Esophagus squamous epithelium (tissue), 5 donors: ENCODE measurements at regions not wholly inside any gene's neighbourhood (a gene's known extent, or its start where the extent isn't known, plus 50 kb on each side); places are given as distances from the start of the nearest gene placed in this dataset.

Source experiments
- DNase-seq: peaks from one replicate; lab custom pipeline; 2025; lab: John Stamatoyannopoulos, UW
- H3K27ac ChIP-seq, 4 donors: fragments of 200-600 bp; sonication (generic); one replicate each; pipeline ENCODE4 v1.5.1; 2016 to 2019; ENCODE audit warnings: mild to moderate bottlenecking in 1 of 4
- H3K27me3 ChIP-seq, 4 donors: fragments of 200-600 bp; sonication (generic); 1 replicate in 3 of 4; 2 replicates in 1 of 4; pipeline versions ENCODE4 v1.5.1 to v1.6.0; 2017 to 2021; ENCODE audit warnings: antibody characterized with exemption in 1 of 4
- H3K36me3 ChIP-seq, 3 donors: fragments of 200-600 bp; sonication (generic); one replicate each; pipeline ENCODE4 v1.5.1; 2016 to 2019
- H3K4me1 ChIP-seq, 3 donors: fragments of 200-600 bp; sonication (generic); one replicate each; pipeline ENCODE4 v1.5.1; 2017 to 2019
- H3K4me3 ChIP-seq, 4 donors: fragments of 200-600 bp; sonication (generic); 1 replicate in 3 of 4; 2 replicates in 1 of 4; pipeline ENCODE4 v1.5.1; 2016 to 2019; ENCODE audit warnings: mild to moderate bottlenecking in 2 of 4, moderate library complexity in 1 of 4
- H3K9me3 ChIP-seq, 3 donors: fragments of 200-600 bp; sonication (generic); one replicate each; pipeline ENCODE4 v1.5.1; 2016 to 2019
- POLR2A ChIP-seq, 4 donors: fragments of 450-650 bp; IDR thresholded peaks; one replicate each; pipeline ENCODE4 v1.6.1; 2017; ENCODE audit warnings: antibody characterized with exemption in 4 of 4, mild to moderate bottlenecking in 4 of 4, moderate library complexity in 3 of 4
- WGBS, 2 donors: methylation state at CpG; one replicate each; pipeline ENCODE4 v1.1.5; 2018; 5-methylcytosine and 5-hydroxymethylcytosine counted together
- intact Hi-C: fragments of 100-400 bp; cut with DNase I; formaldehyde crosslinking; loops from one replicate; pipeline ENCODE4 v1.15.0; 2022
- TF ChIP-seq, protein P1 (sequence below), 6 experiments: fragments of 450-650 bp in 4 of 6; fragments of 200-600 bp in 2 of 6; sonication (generic) in 2 of 6; IDR thresholded peaks; one replicate each; pipeline ENCODE4 v1.5.1; 2016 to 2019; ENCODE audit warnings: antibody characterized with exemption in 6 of 6, mild to moderate bottlenecking in 4 of 6, moderate library complexity in 4 of 6
- donor health status: DM: yes; HTN: yes; CAD: no.

DNA sequence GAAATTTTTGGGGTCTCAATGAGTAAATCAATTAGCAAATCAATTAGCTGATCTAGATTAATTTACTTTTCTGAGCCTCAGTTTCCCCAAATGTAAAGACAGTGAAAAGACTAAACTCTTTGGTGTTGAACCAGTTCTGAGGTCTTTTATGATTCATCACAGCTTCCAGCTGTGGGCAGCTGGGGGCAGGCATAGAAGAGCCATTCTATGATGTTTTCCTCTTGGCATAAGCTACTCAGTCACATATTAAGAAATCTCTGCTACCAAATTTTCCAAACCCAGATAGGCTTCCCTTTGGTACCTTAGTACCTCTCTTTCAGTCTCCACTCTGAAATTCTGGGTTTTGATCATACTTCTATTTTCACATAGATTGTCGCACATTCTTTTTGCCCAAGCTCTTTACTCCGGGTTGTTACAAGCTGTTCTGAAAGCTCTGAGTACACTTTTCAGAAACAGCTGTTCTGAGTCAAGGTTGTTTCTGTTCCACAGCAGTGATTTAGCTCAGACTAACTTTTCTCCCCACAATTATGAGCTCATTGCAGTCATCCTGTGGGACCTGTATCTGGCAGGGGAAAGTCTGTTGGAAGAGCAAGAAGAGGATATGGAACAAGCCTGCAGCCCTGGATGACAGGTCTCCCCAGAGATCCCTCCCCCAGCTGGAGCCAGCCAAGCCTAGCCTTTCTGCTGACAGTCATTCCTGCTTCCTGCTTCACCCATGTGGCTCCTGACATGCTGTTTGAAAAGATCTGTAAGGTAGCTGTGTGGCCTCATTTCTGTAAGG lies 599.6 kb upstream of the GHITM start:
- peak overlapping the region in 1 of 4 donors; percentile 51 for H3K27ac ChIP-seq
- intact Hi-C loops = no loop called here
- no peaks in the 10 kb centered on the region for H3K27me3 ChIP-seq
- no peak for TF ChIP-seq POLR2A (IDR thresholded peaks at IDR 0.05)
- TF ChIP-seq, protein P1, sequence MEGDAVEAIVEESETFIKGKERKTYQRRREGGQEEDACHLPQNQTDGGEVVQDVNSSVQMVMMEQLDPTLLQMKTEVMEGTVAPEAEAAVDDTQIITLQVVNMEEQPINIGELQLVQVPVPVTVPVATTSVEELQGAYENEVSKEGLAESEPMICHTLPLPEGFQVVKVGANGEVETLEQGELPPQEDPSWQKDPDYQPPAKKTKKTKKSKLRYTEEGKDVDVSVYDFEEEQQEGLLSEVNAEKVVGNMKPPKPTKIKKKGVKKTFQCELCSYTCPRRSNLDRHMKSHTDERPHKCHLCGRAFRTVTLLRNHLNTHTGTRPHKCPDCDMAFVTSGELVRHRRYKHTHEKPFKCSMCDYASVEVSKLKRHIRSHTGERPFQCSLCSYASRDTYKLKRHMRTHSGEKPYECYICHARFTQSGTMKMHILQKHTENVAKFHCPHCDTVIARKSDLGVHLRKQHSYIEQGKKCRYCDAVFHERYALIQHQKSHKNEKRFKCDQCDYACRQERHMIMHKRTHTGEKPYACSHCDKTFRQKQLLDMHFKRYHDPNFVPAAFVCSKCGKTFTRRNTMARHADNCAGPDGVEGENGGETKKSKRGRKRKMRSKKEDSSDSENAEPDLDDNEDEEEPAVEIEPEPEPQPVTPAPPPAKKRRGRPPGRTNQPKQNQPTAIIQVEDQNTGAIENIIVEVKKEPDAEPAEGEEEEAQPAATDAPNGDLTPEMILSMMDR (IDR thresholded peaks at IDR 0.05) = no peak
- H3K36me3 ChIP-seq = no peaks in the 10 kb centered on the region
- no peak for DNase-seq
- no peak overlapping the region for H3K4me3 ChIP-seq
- H3K4me1 ChIP-seq = peaks cover 0 to 20% (median 0%) of the 10 kb centered on the region in 3 donors
- no peaks in the 10 kb centered on the region for H3K9me3 ChIP-seq
- WGBS, 2 donors = 58 to 64% methylated on average over 2 of the region's 2 CpGs

DNA sequence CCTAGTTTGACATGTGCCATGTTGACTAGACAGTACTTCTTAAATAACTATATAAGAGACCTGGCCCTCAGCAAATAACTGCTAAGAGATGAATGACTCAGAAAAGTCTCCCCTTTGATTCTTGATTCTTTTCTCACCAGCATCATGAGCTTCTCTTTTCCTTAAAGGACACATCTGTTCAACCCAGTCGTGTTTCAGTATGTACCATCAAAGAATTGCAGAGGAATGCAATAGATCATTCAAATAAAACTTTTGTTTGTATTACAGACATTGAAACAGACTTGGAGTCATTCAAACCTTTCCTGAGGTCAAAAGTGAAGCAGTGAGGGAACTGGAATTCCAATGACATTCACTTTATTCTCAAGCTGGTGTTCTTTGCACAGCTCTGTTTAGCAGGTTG lies 598.3 kb upstream of the GHITM start:
- no peaks in the 10 kb centered on the region for H3K36me3 ChIP-seq
- no peak for DNase-seq
- intact Hi-C loops = no loop called here
- H3K9me3 ChIP-seq = no peaks in the 10 kb centered on the region
- WGBS, 2 donors = 0 to 24% methylated on average over 1 of the region's 1 CpG
- H3K4me3 ChIP-seq = no peak overlapping the region
- no peak overlapping the region for H3K27ac ChIP-seq
- H3K4me1 ChIP-seq = peaks cover 0 to 26% (median 0%) of the 10 kb centered on the region in 3 donors
- no peaks in the 10 kb centered on the region for H3K27me3 ChIP-seq
- no peak for TF ChIP-seq POLR2A (IDR thresholded peaks at IDR 0.05)
- TF ChIP-seq, protein P1 (IDR thresholded peaks at IDR 0.05) = no peak

DNA sequence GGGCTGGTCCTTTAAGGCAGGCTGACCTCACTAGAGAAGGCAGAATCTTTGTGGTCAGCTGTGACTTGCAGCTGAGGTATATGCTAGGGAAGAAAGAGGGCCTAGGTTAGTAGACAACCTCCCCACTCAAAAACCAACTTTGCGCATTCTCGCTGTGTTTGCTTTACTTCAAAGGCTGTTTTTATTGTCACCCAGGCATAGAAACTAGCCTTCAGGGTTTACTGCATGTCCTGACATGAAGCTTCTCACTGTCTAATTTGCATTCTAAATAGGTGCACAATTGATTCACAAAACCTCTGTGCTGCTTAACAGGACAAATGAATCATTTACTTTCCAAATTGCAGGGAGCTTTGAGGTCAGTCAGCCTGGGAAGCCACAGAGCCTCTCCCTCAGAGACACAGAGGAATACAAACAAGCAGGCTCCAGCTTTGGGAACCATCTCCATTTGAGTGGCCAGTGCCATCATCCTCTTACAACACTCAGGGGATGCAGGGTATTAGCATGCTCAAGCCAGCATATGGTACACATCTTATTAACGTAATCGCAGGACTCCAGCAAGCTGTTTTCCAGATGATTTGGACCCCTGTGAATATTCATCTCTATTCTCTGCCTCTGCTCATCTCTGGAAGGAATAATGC lies 596.4 kb upstream of the GHITM start:
- H3K36me3 ChIP-seq = no peaks in the 10 kb centered on the region
- peaks cover 0 to 31% (median 0%) of the 10 kb centered on the region in 3 donors for H3K4me1 ChIP-seq
- no peak overlapping the region for H3K4me3 ChIP-seq
- no peaks in the 10 kb centered on the region for H3K9me3 ChIP-seq
- 56 to 70% methylated on average over 4 of the region's 4 CpGs for WGBS, 2 donors
- DNase-seq = no peak
- H3K27ac ChIP-seq = peak overlapping the region in 1 of 4 donors; percentile 49
- H3K27me3 ChIP-seq = no peaks in the 10 kb centered on the region
- intact Hi-C loops = no loop called here
- TF ChIP-seq POLR2A (IDR thresholded peaks at IDR 0.05) = no peak
- TF ChIP-seq, protein P1 (IDR thresholded peaks at IDR 0.05) = no peak

DNA sequence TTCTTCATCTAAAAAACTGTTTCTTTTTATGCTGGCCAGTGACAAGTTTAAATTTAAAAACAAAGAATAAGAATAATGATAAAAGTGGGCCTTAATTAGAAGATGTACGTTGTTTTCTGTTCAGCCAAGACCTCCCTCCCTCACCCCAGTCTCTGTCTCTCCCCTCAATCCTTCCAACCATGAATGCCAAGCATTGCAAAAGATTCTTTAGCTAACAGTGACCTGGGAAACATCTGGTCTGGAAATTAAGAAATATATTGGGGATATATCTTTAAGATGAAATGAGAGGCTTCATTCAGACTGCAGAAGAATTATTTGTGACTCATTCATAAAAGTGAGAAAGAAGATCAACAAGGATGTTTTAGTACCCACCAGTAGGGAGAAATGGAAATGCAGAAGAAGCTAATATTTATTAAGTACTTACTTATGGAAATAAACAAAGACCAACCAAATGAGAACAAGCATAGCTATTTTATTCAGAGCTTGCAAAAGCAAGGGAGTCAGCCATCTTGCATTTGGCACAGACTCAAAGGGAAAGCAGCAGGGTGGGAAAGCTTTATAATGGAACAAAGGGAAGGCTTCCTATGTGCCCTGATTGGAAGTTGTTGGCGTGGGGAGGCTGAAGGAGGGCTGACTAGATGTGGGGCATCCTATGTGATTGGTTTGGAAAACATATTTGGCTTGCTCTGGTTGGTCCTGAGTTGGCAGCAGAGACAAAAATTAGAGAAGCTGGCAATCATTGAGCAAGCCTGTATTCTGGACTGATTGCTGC lies 595.4 kb upstream of the GHITM start:
- no peak overlapping the region for H3K27ac ChIP-seq
- H3K4me3 ChIP-seq = no peak overlapping the region
- no peak for DNase-seq
- no peaks in the 10 kb centered on the region for H3K36me3 ChIP-seq
- TF ChIP-seq, protein P1 (IDR thresholded peaks at IDR 0.05) = no peak
- no peak for TF ChIP-seq POLR2A (IDR thresholded peaks at IDR 0.05)
- intact Hi-C loops = no loop called here
- no peaks in the 10 kb centered on the region for H3K9me3 ChIP-seq
- no peaks in the 10 kb centered on the region for H3K27me3 ChIP-seq
- H3K4me1 ChIP-seq = peaks cover 0 to 31% (median 0%) of the 10 kb centered on the region in 3 donors
- 59 to 65% methylated on average over 2 of the region's 2 CpGs for WGBS, 2 donors
